ENCODE measurements at regions not wholly inside any gene's neighbourhood (a gene's known extent, or its start where the extent isn't known, plus 50 kb on each side); places are given as distances from the start of the nearest gene placed in this dataset.
A peak's percentile ranks its signal among the peaks of the same experiment; 100 is the strongest.

GRCh38 chr6:137697267-137697938 is 169.7 kb upstream of the TNFAIP3 start:
- H3K27ac ChIP-seq: peak overlapping the region in 1 of 2 donors; percentile 23
- no peak for DNase-seq (ENCODE audit: low spot score)

DNA sequence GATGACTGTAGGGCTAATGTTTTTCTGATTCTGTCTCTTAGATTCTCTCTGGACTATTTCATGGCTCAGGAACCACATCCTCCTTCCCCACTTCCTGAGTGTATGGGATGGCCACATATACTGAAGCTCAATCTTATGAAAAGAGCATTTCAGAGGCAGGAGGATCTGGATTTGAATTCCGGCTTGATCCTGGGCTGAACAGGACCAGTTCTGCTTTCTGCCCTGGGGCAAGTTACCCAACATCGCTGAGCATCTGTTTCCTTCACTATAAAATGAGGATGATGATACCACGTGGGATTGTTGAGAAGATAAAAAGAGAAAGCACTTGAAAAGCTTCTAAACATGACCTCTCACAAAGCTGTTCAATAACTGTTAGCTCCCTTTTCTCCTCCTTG is 168.4 kb upstream of the TNFAIP3 start:
- H3K4me3 ChIP-seq: no peak overlapping the region
- TF ChIP-seq CTCF (IDR thresholded peaks at IDR 0.05): no peak
- H3K27ac ChIP-seq: peak overlapping the region in 1 of 2 donors; percentile 69
- DNase-seq (ENCODE audit: low spot score): no peak

More at GRCh38 chr6:137697267-137697938, 169.7 kb upstream of the TNFAIP3 start:
- no peak overlapping the region for H3K4me3 ChIP-seq
- no peak for TF ChIP-seq CTCF (IDR thresholded peaks at IDR 0.05)

DNA sequence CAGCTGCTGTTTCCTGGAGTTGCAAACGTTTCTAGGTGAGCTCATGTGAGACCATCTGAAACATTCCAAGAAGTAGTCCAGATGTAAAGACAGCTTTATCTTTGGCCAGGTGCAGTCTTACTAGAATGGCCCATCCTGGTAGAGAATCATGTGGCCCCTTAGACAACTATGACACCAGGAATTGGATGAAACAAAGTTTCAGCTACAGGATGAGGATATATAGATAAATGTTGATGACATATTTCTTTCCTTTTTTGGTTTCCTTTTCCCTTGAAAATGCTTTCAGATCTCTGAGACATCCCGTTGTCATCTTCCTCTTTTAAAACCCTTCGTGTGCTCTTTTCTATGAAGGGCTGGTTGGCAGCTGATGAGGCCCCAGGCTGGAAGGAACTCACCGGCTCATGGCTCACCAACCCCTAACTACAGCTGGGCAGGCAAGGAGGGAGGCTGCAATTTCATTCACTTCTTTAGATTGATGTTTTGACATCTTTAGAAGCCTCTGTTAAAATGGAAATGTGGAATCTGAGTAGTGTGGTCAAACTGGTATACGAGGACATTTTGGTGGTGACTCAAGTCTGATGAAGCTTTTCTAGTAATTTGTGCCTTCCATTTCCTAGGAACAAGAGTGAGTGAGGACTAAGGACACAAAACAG is 167.9 kb upstream of the TNFAIP3 start:
- Histone ChIP-seq H3K4me3 (no peak overlapping the region), H3K27ac (peak overlapping the region in 1 of 2 donors; percentile 69)
- TF ChIP-seq CTCF (IDR thresholded peaks at IDR 0.05): no peak
- DNase-seq (ENCODE audit: low spot score): no peak

DNA sequence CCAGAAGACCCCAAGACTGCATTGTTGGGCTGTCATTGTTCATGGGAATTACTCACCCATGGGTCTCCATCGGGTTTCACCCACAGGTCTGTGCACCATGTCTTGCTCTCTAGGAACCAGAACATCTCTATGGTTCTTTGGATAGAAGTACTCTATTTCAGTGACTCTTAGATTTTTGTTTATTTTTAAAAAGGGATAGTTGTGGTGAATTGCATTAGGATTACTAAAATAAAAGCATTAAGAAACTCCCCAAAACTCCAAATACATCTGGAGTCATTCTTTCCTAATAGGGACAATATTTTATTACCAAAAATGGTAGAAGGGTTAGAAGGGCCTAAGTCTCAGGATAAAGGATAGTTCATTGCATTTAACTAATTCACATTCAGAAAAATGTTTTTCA is 166.9 kb upstream of the TNFAIP3 start:
- Histone ChIP-seq H3K27ac (peak overlapping the region in 1 of 2 donors; percentile 69), H3K4me3 (no peak overlapping the region)
- no peak for DNase-seq (ENCODE audit: low spot score)
- no peak for TF ChIP-seq CTCF (IDR thresholded peaks at IDR 0.05)

DNA sequence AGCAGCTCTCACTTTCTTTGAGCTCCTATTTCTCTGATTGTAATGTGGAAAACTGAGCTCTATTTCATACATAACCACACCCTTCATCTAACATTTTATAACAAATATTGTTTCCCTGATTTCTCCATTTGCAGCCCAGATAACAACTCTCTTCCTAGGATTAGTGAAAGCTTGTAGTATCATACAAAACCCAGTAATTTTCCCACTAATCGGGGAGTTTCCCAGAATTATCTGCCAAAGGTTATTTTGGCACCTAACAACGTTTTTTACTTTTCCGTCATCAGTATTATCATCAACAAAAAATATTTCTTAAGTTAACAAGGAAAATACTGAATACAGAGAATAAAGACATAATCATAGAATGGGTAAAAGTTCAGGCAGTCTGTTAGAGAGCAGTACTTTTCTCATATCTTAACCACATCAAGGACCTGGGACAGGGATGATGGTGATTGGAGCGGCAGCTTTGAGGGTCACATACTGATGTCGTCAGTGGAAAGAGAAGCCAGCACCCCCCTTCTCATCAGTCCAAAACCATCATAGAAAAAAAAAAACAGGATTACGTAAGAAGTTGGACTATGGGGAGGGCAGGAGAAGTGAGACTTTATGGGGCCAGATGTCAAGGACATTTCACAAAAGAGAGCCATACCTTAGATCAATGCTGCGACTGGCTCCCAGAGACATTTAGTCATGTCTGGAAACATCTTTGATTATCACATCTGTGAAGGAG is 166.1 kb upstream of the TNFAIP3 start:
- H3K4me3 ChIP-seq: no peak overlapping the region

GRCh38 chr6:137701942-137702341 is 165.1 kb upstream of the TNFAIP3 start:
- DNase-seq (ENCODE audit: low spot score): no peak
- TF ChIP-seq CTCF (IDR thresholded peaks at IDR 0.05): no peak
- no peak overlapping the region for H3K4me3 ChIP-seq
- peak overlapping the region in 1 of 2 donors; percentile 69 for H3K27ac ChIP-seq

More for the DNA sequence above, 166.1 kb upstream of the TNFAIP3 start:
- no peak for DNase-seq (ENCODE audit: low spot score)
- no peak for TF ChIP-seq CTCF (IDR thresholded peaks at IDR 0.05)
- peak overlapping the region in 1 of 2 donors; percentile 69 for H3K27ac ChIP-seq
